Liver (tissue), 8 donors: ENCODE measurements at regions not wholly inside any gene's neighbourhood (a gene's known extent, or its start where the extent isn't known, plus 50 kb on each side); places are given as distances from the start of the nearest gene placed in this dataset.

Experiments
- DNase-seq: peaks from one replicate; pipeline ENCODE4 v3.0.0-alpha.2; 2017; ENCODE audit warnings: low spot score
- H3K27ac ChIP-seq, 2 donors: one replicate each; pipeline ENCODE4 v1.7.0; 2013; ENCODE audit warnings: inconsistent platforms in 2 of 2, low read length in 2 of 2, control low read depth in 1 of 2, low read depth in 1 of 2, mild to moderate bottlenecking in 1 of 2
- H3K27me3 ChIP-seq, 4 donors: one replicate each; pipeline versions ENCODE4 v1.6.1 to v1.7.0; 2013; ENCODE audit warnings: low read length in 3 of 4, inconsistent platforms in 1 of 4, mild to moderate bottlenecking in 1 of 4, moderate library complexity in 1 of 4; ENCODE audit not compliant: control insufficient read depth in 4 of 4, insufficient read depth in 4 of 4
- H3K36me3 ChIP-seq, 4 donors: one replicate each; pipeline versions ENCODE4 v1.6.1 to v1.7.0; 2013; ENCODE audit warnings: low read length in 3 of 4, mild to moderate bottlenecking in 3 of 4, low read depth in 1 of 4, moderate library complexity in 1 of 4; ENCODE audit not compliant: control insufficient read depth in 4 of 4, insufficient read depth in 3 of 4
- H3K4me1 ChIP-seq, 4 donors: one replicate each; pipeline versions ENCODE4 v1.6.1 to v1.7.0; 2013; ENCODE audit warnings: low read length in 3 of 4, mild to moderate bottlenecking in 3 of 4, moderate library complexity in 1 of 4; ENCODE audit not compliant: control insufficient read depth in 4 of 4, insufficient read depth in 4 of 4
- H3K4me3 ChIP-seq, 3 donors: one replicate each; pipeline versions ENCODE4 v1.6.1 to v1.7.0; 2013; ENCODE audit warnings: low read length in 3 of 3, control low read depth in 1 of 3, low read depth in 1 of 3, mild to moderate bottlenecking in 1 of 3
- H3K9ac ChIP-seq, 2 donors: one replicate each; pipeline ENCODE4 v1.7.0; 2013; ENCODE audit warnings: low read length in 2 of 2, mild to moderate bottlenecking in 2 of 2, moderate library complexity in 2 of 2, control low read depth in 1 of 2, low read depth in 1 of 2
- H3K9me3 ChIP-seq, 4 donors: one replicate each; pipeline versions ENCODE4 v1.6.1 to v1.7.0; 2013; ENCODE audit warnings: low read length in 3 of 4; ENCODE audit not compliant: control insufficient read depth in 4 of 4
- ATF3 ChIP-seq: IDR thresholded peaks from 2 replicates; pipeline ENCODE4 v1.6.1; 2016; ENCODE audit warnings: antibody characterized with exemption
- CTCF ChIP-seq: fragments of 150-350 bp; IDR thresholded peaks from 2 replicates; pipeline ENCODE4 v1.5.1; 2017; ENCODE audit warnings: improper control_type of control experiment, low read depth, low read length; ENCODE audit not compliant: missing input control
- EGR1 ChIP-seq, 2 donors: IDR thresholded peaks; 2 replicates each; pipeline ENCODE4 v1.6.1; 2016 to 2018; ENCODE audit warnings: antibody characterized with exemption in 2 of 2, low read depth in 2 of 2
- FOXA1 ChIP-seq: IDR thresholded peaks from 2 replicates; pipeline ENCODE4 v1.6.1; 2016; ENCODE audit warnings: antibody characterized with exemption
- FOXA2 ChIP-seq: IDR thresholded peaks from 2 replicates; pipeline ENCODE4 v1.6.1; 2016; ENCODE audit warnings: antibody characterized with exemption
- GABPA ChIP-seq, 2 donors: IDR thresholded peaks in 1 of 2; conservative IDR thresholded peaks in 1 of 2; 2 replicates each; pipeline ENCODE4 v1.6.1; 2016; ENCODE audit warnings: antibody characterized with exemption in 2 of 2, mild to moderate bottlenecking in 1 of 2, moderate library complexity in 1 of 2
- HNF4A ChIP-seq, 2 donors: conservative IDR thresholded peaks; 2 replicates each; pipeline ENCODE4 v1.6.1; 2016; ENCODE audit warnings: antibody characterized with exemption in 2 of 2, mild to moderate bottlenecking in 2 of 2
- HNF4G ChIP-seq: IDR thresholded peaks from 2 replicates; pipeline ENCODE4 v1.6.1; 2016; ENCODE audit warnings: antibody characterized with exemption
- JUND ChIP-seq, 2 donors: IDR thresholded peaks; 2 replicates each; pipeline ENCODE4 v1.6.1; 2016; ENCODE audit warnings: antibody characterized with exemption in 2 of 2
- MAX ChIP-seq: IDR thresholded peaks from 2 replicates; pipeline ENCODE4 v1.6.1; 2016; ENCODE audit warnings: antibody characterized with exemption
- NR2F2 ChIP-seq: IDR thresholded peaks from 2 replicates; pipeline ENCODE4 v1.6.1; 2016; ENCODE audit warnings: antibody characterized with exemption
- RAD21 ChIP-seq, 2 donors: IDR thresholded peaks; 2 replicates each; pipeline ENCODE4 v1.6.1; 2016; ENCODE audit warnings: antibody characterized with exemption in 2 of 2, mild to moderate bottlenecking in 2 of 2
- REST ChIP-seq: IDR thresholded peaks from 2 replicates; pipeline ENCODE4 v1.6.1; 2016; ENCODE audit warnings: antibody characterized with exemption, mild to moderate bottlenecking
- RXRA ChIP-seq, 2 donors: IDR thresholded peaks; 2 replicates each; pipeline ENCODE4 v1.6.1; 2017 to 2018; ENCODE audit warnings: antibody characterized with exemption in 2 of 2, mild to moderate bottlenecking in 1 of 2
- SP1 ChIP-seq: IDR thresholded peaks from 2 replicates; pipeline ENCODE4 v1.6.1; 2018; ENCODE audit warnings: antibody characterized with exemption, mild to moderate bottlenecking
- TAF1 ChIP-seq: conservative IDR thresholded peaks from 2 replicates; pipeline ENCODE4 v1.6.1; 2016; ENCODE audit warnings: antibody characterized with exemption, mild to moderate bottlenecking
- YY1 ChIP-seq: IDR thresholded peaks from 2 replicates; pipeline ENCODE4 v1.6.1; 2016; ENCODE audit warnings: antibody characterized with exemption, mild to moderate bottlenecking
- ZBTB33 ChIP-seq: IDR thresholded peaks from 2 replicates; pipeline ENCODE4 v1.6.1; 2016; ENCODE audit warnings: antibody characterized with exemption
- WGBS: extraction: QIAGEN DNeasy Blood & Tissue Kit; methylation state at CpG from one replicate; pipeline ENCODE4 v1.1.7; 2013; 5-methylcytosine and 5-hydroxymethylcytosine counted together
- donor health status: healthy.
- donor health status: healthy.
- donor health status: healthy.
- donor health status: healthy.
- donor health status: healthy.

- 45% methylated on average over 2 of the region's 2 CpGs for WGBS
- no peaks in the 10 kb centered on the region for H3K27me3 ChIP-seq
- H3K4me3 ChIP-seq, result no peak overlapping the region
- DNase-seq, result no peak
- H3K9me3 ChIP-seq, result no peaks in the 10 kb centered on the region
- TF ChIP-seq TAF1 (no peak), ATF3 (no peak), GABPA (IDR thresholded peaks at IDR 0.05 in 1 of 2, conservative IDR thresholded peaks at IDR 0.05 in 1 of 2) (no peak), FOXA2 (no peak), FOXA1 (no peak), CTCF (no peak), JUND (IDR thresholded peaks at IDR 0.05) (no peak), MAX (no peak), RAD21 (IDR thresholded peaks at IDR 0.05) (no peak), NR2F2 (no peak), SP1 (no peak), HNF4G (no peak), YY1 (no peak), EGR1 (IDR thresholded peaks at IDR 0.05; ENCODE audit: low read depth in 2 of 2) (no peak), REST (no peak), HNF4A (conservative IDR thresholded peaks at IDR 0.05) (no peak), RXRA (IDR thresholded peaks at IDR 0.05) (no peak), ZBTB33 (no peak)
- H3K36me3 ChIP-seq, result no peaks in the 10 kb centered on the region
- no peak overlapping the region for H3K9ac ChIP-seq
- no peaks in the 10 kb centered on the region for H3K4me1 ChIP-seq
- no peak overlapping the region for H3K27ac ChIP-seq
Measured at GRCh38 chr3:153572654-153573053, 410.6 kb downstream of the RAP2B start.

GRCh38 chr3:153573481-153573880, 411.5 kb downstream of the RAP2B start:
- no peak overlapping the region for H3K27ac ChIP-seq
- TF ChIP-seq MAX (no peak), SP1 (no peak), NR2F2 (no peak), TAF1 (no peak), ATF3 (no peak), GABPA (IDR thresholded peaks at IDR 0.05 in 1 of 2, conservative IDR thresholded peaks at IDR 0.05 in 1 of 2) (no peak), JUND (IDR thresholded peaks at IDR 0.05) (no peak), RXRA (IDR thresholded peaks at IDR 0.05) (no peak), HNF4A (conservative IDR thresholded peaks at IDR 0.05) (no peak)
- no peak overlapping the region for H3K9ac ChIP-seq
- DNase-seq, result no peak
- 93% methylated on average over 2 of the region's 2 CpGs for WGBS
- H3K4me1 ChIP-seq, result no peaks in the 10 kb centered on the region
- no peaks in the 10 kb centered on the region for H3K9me3 ChIP-seq
- H3K27me3 ChIP-seq, result no peaks in the 10 kb centered on the region
- no peaks in the 10 kb centered on the region for H3K36me3 ChIP-seq
- no peak overlapping the region for H3K4me3 ChIP-seq
